ENCODE measurements at regions not wholly inside any gene's neighbourhood (a gene's known extent, or its start where the extent isn't known, plus 50 kb on each side); places are given as distances from the start of the nearest gene placed in this dataset.

- Histone ChIP-seq H3K9me3 (no peaks in the 10 kb centered on the region), H3K27me3 (no peaks in the 10 kb centered on the region), H3K4me3 (no peak overlapping the region), H3K27ac (no peak overlapping the region), H3K4me1 (no peaks in the 10 kb centered on the region), H3K36me3 (no peaks in the 10 kb centered on the region)
- no peak for TF ChIP-seq CTCF (IDR thresholded peaks at IDR 0.05)
- TF ChIP-seq POLR2A (IDR thresholded peaks at IDR 0.05), result no peak
- 73 to 93% methylated on average over 1 to 2 of the region's 2 CpGs for WGBS, 2 donors
- intact Hi-C loops (cut with DNase I), result no loop called here
- DNase-seq, result no peak
Measured at GRCh38 chr1:88074661-88075060, 609.4 kb upstream of the PKN2 start.

DNA sequence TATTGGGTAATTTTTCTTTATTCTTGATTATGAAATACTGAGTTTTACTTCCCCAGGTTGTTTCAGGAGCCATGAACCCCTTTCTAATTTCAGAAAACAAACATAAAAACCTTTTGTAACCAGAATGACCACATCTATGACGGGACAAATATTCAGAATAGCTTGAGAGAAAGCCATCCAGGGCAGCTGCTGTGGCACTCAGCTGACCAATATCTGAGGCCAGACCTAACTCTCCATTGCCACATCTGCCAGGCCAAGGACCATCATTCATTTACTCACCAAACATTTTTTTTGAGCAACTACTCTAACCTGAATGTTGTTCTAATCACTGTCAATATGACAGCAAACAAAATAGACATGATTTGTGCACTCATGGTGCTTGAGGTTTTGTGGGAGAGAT is 608.3 kb upstream of the PKN2 start:
- WGBS, 2 donors, result 63 to 73% methylated on average over 1 of the region's 1 CpG
- no peaks in the 10 kb centered on the region for H3K9me3 ChIP-seq
- H3K27ac ChIP-seq, result no peak overlapping the region
- no peaks in the 10 kb centered on the region for H3K36me3 ChIP-seq
- H3K27me3 ChIP-seq, result no peaks in the 10 kb centered on the region
- H3K4me3 ChIP-seq, result no peak overlapping the region
- intact Hi-C loops (cut with DNase I), result no loop called here
- DNase-seq, result no peak
- H3K4me1 ChIP-seq, result no peaks in the 10 kb centered on the region
- TF ChIP-seq CTCF (IDR thresholded peaks at IDR 0.05) (no peak), POLR2A (IDR thresholded peaks at IDR 0.05) (no peak)

DNA sequence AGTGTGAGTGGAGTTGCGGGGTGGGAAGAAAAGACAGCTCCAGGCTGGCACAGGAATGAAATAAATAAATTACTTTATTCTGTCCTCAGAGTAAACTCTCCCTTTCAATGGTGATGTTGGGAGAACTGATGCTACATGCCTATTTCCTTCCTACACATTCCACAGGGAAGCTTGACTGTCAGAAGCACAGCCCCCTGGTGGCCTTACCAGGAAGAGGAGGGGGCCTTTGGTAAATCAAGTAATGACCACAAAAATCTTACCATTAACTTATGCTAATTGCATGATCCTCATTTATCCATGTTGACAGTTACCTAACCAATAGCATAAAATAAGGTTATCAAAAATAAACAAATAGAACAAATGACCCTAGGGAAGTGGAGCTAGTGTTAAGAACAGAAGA is 605.0 kb upstream of the PKN2 start:
- WGBS, 2 donors, result 88 to 100% methylated on average over 1 of the region's 1 CpG
- Histone ChIP-seq H3K4me3 (no peak overlapping the region), H3K9me3 (no peaks in the 10 kb centered on the region), H3K27me3 (no peaks in the 10 kb centered on the region), H3K27ac (no peak overlapping the region), H3K36me3 (no peaks in the 10 kb centered on the region), H3K4me1 (no peaks in the 10 kb centered on the region)
- DNase-seq, result no peak
- intact Hi-C loops (cut with DNase I), result no loop called here
- TF ChIP-seq POLR2A (IDR thresholded peaks at IDR 0.05) (no peak), CTCF (IDR thresholded peaks at IDR 0.05) (peak in 1 of 6 experiments; percentile 20)

DNA sequence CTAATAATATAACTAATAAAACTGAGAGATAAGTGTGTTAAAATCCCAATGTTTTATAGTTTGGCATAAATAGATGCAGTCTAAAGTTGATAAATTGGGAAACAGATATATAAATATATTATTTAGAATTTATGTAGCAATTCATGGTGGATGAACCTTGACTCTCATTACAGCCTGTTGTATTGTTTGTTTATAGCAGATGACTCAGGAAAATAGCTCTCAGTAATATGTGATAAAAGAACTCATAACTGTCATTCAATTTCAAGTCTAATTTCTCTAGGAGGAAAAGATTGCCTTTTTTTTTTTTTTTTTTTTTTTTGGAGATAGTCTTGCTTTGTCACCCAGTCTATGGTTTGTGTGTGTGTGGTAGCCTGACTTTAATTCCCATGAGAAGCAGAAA is 603.2 kb upstream of the PKN2 start:
- Histone ChIP-seq H3K27me3 (no peaks in the 10 kb centered on the region), H3K36me3 (no peaks in the 10 kb centered on the region), H3K4me3 (no peak overlapping the region), H3K27ac (no peak overlapping the region), H3K9me3 (peaks cover 0 to 7% (median 5%) of the 10 kb centered on the region in 3 donors), H3K4me1 (no peaks in the 10 kb centered on the region)
- DNase-seq, result no peak
- TF ChIP-seq CTCF (IDR thresholded peaks at IDR 0.05), result no peak
- TF ChIP-seq POLR2A (IDR thresholded peaks at IDR 0.05), result no peak
- intact Hi-C loops (cut with DNase I), result no loop called here

GRCh38 chr1:88088481-88088880 is 595.6 kb upstream of the PKN2 start:
- H3K4me1 ChIP-seq, result no peaks in the 10 kb centered on the region
- H3K9me3 ChIP-seq, result peaks cover 0 to 7% (median 5%) of the 10 kb centered on the region in 3 donors
- intact Hi-C loops (cut with DNase I), result no loop called here
- no peaks in the 10 kb centered on the region for H3K36me3 ChIP-seq
- H3K27me3 ChIP-seq, result no peaks in the 10 kb centered on the region
- DNase-seq, result no peak
- TF ChIP-seq CTCF (IDR thresholded peaks at IDR 0.05), result no peak
- TF ChIP-seq POLR2A (IDR thresholded peaks at IDR 0.05), result no peak
- H3K4me3 ChIP-seq, result no peak overlapping the region
- 94% methylated on average over 5 of the region's 8 CpGs; no CpG with 5 or more reads in 1 of the 2 donors for WGBS, 2 donors
- no peak overlapping the region for H3K27ac ChIP-seq
